ENCODE measurements at regions not wholly inside any gene's neighbourhood (a gene's known extent, or its start where the extent isn't known, plus 50 kb on each side); places are given as distances from the start of the nearest gene placed in this dataset.
"Not testable (repeated sequence)": the region's sequence is repeated elsewhere in the genome, so short reads cannot be mapped to it uniquely, and the experiment has no call there.

GRCh38 chr2:64797881-64798575 lies 144.3 kb upstream of the SERTAD2 start:
- ATAC-seq, result no peak
- no peak for DNase-seq
- intact Hi-C loops (cut with DNase I), result no loop called here

DNA sequence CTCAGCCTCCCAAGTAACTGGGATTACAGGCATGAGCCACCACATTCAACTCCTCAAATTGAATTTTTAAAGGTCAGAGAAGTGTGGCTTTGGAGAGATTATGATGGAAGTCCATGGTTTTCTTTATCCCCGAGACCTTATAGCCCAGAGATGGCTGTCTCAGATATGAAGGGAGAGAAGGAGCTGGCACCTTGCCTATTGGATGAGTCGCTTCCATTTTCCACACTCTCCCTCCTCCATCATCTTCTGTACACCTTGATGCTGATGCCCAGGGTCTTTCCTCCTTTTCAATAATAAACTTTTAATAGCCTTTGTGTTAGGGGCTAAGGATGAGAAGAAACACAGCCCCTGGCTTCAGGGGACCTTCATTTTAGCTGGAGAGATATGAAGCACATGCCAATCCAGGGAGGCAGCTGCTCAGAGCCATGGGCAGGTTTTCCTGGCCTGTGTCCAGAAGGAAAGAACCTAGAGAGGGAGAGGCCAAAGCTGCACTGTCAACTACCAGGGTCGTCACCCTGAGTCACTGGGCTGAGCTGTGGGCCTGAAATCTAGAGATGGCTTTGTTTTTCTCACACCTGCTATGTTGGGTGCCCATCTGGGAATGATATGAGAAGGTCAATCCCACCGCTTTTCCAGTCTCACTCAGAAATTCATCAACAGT lies 146.0 kb upstream of the SERTAD2 start:
- no peaks in the 10 kb centered on the region for H3K27me3 ChIP-seq (ENCODE audit: control insufficient read depth, insufficient read depth)
- H3K27ac ChIP-seq (ENCODE audit: low read length), result no peak overlapping the region
- no peak for ATAC-seq
- WGBS, result 96% methylated on average over 4 of the region's 4 CpGs
- intact Hi-C loops (cut with DNase I), result no loop called here
- DNase-seq, result no peak
- H3K9me3 ChIP-seq (ENCODE audit: control insufficient read depth, low read length), result no peaks in the 10 kb centered on the region
- no peaks in the 10 kb centered on the region for H3K4me1 ChIP-seq (ENCODE audit: control insufficient read depth, insufficient read depth, low read length)
- H3K4me3 ChIP-seq (ENCODE audit: low read length), result no peak overlapping the region

More at GRCh38 chr2:64797881-64798575, 144.3 kb upstream of the SERTAD2 start:
- H3K27ac ChIP-seq (ENCODE audit: low read length), result no peak overlapping the region
- 63% methylated on average over 4 of the region's 4 CpGs for WGBS
- H3K27me3 ChIP-seq (ENCODE audit: control insufficient read depth, insufficient read depth), result no peaks in the 10 kb centered on the region
- H3K4me3 ChIP-seq (ENCODE audit: low read length), result no peak overlapping the region
- H3K9me3 ChIP-seq (ENCODE audit: control insufficient read depth, low read length), result no peaks in the 10 kb centered on the region
- H3K4me1 ChIP-seq (ENCODE audit: control insufficient read depth, insufficient read depth, low read length), result no peaks in the 10 kb centered on the region

DNA sequence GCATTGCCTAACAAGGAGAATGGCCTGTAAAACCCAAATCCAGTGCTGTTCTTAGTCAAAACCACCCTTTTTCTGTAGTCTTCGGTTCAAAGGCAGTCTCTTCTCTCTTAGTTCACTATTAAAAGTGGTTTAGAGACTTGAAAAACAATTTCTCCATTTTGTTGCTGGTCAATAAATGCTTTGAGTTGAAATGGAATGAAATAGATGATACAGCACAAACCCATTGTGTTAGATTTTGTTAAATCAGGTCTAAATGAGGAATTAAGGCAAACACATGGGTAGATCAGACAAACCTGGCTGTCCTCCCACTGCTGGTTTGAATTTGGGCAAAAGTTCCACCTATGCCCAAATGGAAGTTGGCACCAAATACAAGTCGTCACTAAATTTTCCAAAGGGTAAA lies 150.1 kb upstream of the SERTAD2 start:
- ATAC-seq, result no peak
- 94% methylated on average over 2 of the region's 2 CpGs for WGBS

DNA sequence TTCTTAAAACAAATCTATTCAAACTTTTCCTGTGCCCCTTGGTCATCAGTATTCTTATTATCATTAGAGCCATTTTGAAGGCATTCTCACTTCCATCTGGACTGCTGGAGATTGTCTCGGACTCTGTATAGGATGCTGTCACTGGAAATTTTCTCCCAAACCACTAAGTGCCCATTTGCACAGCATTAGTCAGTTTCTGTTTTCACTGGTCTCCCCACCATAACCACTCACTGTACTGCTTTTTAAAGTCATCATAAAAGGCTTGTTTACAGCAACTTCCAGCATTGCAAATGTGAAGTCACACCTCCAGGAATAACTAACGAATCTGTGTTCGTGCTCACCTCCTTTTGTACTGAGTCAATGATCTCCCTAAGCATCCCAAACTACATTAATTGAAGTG lies 150.9 kb upstream of the SERTAD2 start:
- H3K27me3 ChIP-seq (ENCODE audit: control insufficient read depth, insufficient read depth), result no peaks in the 10 kb centered on the region
- no peak overlapping the region for H3K4me3 ChIP-seq (ENCODE audit: low read length)
- ATAC-seq (no peak), DNase-seq (no peak)
- H3K4me1 ChIP-seq (ENCODE audit: control insufficient read depth, insufficient read depth, low read length), result no peaks in the 10 kb centered on the region
- H3K27ac ChIP-seq (ENCODE audit: low read length), result no peak overlapping the region
- WGBS, result 89% methylated on average over 3 of the region's 3 CpGs
- H3K9me3 ChIP-seq (ENCODE audit: control insufficient read depth, low read length), result no peaks in the 10 kb centered on the region
- intact Hi-C loops (cut with DNase I), result no loop called here

More for the DNA sequence above, 150.1 kb upstream of the SERTAD2 start:
- Histone ChIP-seq H3K4me1 (ENCODE audit: control insufficient read depth, insufficient read depth, low read length) (no peaks in the 10 kb centered on the region), H3K27ac (ENCODE audit: low read length) (no peak overlapping the region), H3K27me3 (ENCODE audit: control insufficient read depth, insufficient read depth) (no peaks in the 10 kb centered on the region), H3K9me3 (ENCODE audit: control insufficient read depth, low read length) (no peaks in the 10 kb centered on the region), H3K4me3 (ENCODE audit: low read length) (no peak overlapping the region)
- intact Hi-C loops (cut with DNase I), result no loop called here
- DNase-seq, result no peak

GRCh38 chr2:64807417-64807816 lies 153.7 kb upstream of the SERTAD2 start:
- Histone ChIP-seq H3K27ac (ENCODE audit: low read length) (no peak overlapping the region), H3K27me3 (ENCODE audit: control insufficient read depth, insufficient read depth) (no peaks in the 10 kb centered on the region), H3K9me3 (ENCODE audit: control insufficient read depth, low read length) (no peaks in the 10 kb centered on the region), H3K4me3 (ENCODE audit: low read length) (no peak overlapping the region), H3K4me1 (ENCODE audit: control insufficient read depth, insufficient read depth, low read length) (no peaks in the 10 kb centered on the region)
- 61% methylated on average over 4 of the region's 4 CpGs for WGBS
- DNase-seq, result no peak
- intact Hi-C loops (cut with DNase I), result no loop called here
- peak in 1 of 2 donors; percentile 24 for ATAC-seq

GRCh38 chr2:64808092-64808491 lies 154.4 kb upstream of the SERTAD2 start:
- H3K9me3 ChIP-seq (ENCODE audit: control insufficient read depth, low read length), result no peaks in the 10 kb centered on the region
- no peaks in the 10 kb centered on the region for H3K4me1 ChIP-seq (ENCODE audit: control insufficient read depth, insufficient read depth, low read length)
- intact Hi-C loops (cut with DNase I), result no loop called here
- no peaks in the 10 kb centered on the region for H3K27me3 ChIP-seq (ENCODE audit: control insufficient read depth, insufficient read depth)
- no peak overlapping the region for H3K4me3 ChIP-seq (ENCODE audit: low read length)
- no peak overlapping the region for H3K27ac ChIP-seq (ENCODE audit: low read length)
- 89% methylated on average over 2 of the region's 2 CpGs for WGBS
- ATAC-seq (no peak), DNase-seq (no peak)

DNA sequence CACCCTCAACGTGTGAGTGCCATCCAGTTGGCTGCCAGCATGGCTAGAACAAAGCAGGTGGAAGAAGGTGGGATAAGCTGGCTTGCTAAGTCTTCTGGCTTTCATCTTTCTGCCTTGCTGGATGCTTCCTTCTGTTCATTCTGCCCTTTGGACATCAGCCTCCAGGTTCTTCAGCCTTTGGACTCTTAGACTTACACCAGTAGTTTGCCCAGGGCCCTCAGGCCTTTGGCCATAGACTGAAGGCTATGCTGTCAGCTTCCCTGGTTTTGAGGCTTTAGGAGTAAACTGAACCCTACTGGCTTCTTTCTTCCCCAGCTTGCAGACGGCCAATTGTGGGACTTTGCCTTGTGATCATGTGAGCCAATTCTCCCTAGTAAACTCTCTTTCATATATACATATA lies 155.0 kb upstream of the SERTAD2 start:
- DNase-seq (no peak), ATAC-seq (no peak)
- no peaks in the 10 kb centered on the region for H3K27me3 ChIP-seq (ENCODE audit: control insufficient read depth, insufficient read depth)
- H3K4me3 ChIP-seq (ENCODE audit: low read length), result no peak overlapping the region
- no peaks in the 10 kb centered on the region for H3K4me1 ChIP-seq (ENCODE audit: control insufficient read depth, insufficient read depth, low read length)
- H3K9me3 ChIP-seq (ENCODE audit: control insufficient read depth, low read length), result no peaks in the 10 kb centered on the region
- no peak overlapping the region for H3K27ac ChIP-seq (ENCODE audit: low read length)
- WGBS, result 62% methylated on average over 2 of the region's 2 CpGs
- intact Hi-C loops (cut with DNase I), result no loop called here

GRCh38 chr2:64809216-64809615 lies 155.5 kb upstream of the SERTAD2 start:
- H3K27me3 ChIP-seq (ENCODE audit: control insufficient read depth, insufficient read depth), result no peaks in the 10 kb centered on the region
- intact Hi-C loops (cut with DNase I), result no loop called here
- no peak for DNase-seq
- H3K9me3 ChIP-seq (ENCODE audit: control insufficient read depth, low read length), result no peaks in the 10 kb centered on the region
- H3K4me3 ChIP-seq (ENCODE audit: low read length), result no peak overlapping the region
- ATAC-seq, result no peak
- no peaks in the 10 kb centered on the region for H3K4me1 ChIP-seq (ENCODE audit: control insufficient read depth, insufficient read depth, low read length)
- 88% methylated on average over 1 of the region's 1 CpG for WGBS
- H3K27ac ChIP-seq (ENCODE audit: low read length), result no peak overlapping the region

GRCh38 chr2:64812285-64812684 lies 158.6 kb upstream of the SERTAD2 start:
- peak; percentile 45 to 92 for ATAC-seq
- no peaks in the 10 kb centered on the region for H3K9me3 ChIP-seq (ENCODE audit: control insufficient read depth, low read length)
- intact Hi-C loops (cut with DNase I), result no loop called here
- no peaks in the 10 kb centered on the region for H3K27me3 ChIP-seq (ENCODE audit: control insufficient read depth, insufficient read depth)
- no peak overlapping the region for H3K4me3 ChIP-seq (ENCODE audit: low read length)
- no peak overlapping the region for H3K27ac ChIP-seq (ENCODE audit: low read length)
- 54% methylated on average over 4 of the region's 4 CpGs for WGBS
- no peak for DNase-seq
- no peaks in the 10 kb centered on the region for H3K4me1 ChIP-seq (ENCODE audit: control insufficient read depth, insufficient read depth, low read length)

GRCh38 chr2:64814007-64814406 lies 160.3 kb upstream of the SERTAD2 start:
- no peaks in the 10 kb centered on the region for H3K27me3 ChIP-seq (ENCODE audit: control insufficient read depth, insufficient read depth)
- intact Hi-C loops (cut with DNase I), result no loop called here
- H3K4me1 ChIP-seq (ENCODE audit: control insufficient read depth, insufficient read depth, low read length), result no peaks in the 10 kb centered on the region
- no peaks in the 10 kb centered on the region for H3K9me3 ChIP-seq (ENCODE audit: control insufficient read depth, low read length)
- WGBS, result 91% methylated on average over 5 of the region's 5 CpGs
- ATAC-seq (no peak), DNase-seq (no peak)
- H3K4me3 ChIP-seq (ENCODE audit: low read length), result no peak overlapping the region
- no peak overlapping the region for H3K27ac ChIP-seq (ENCODE audit: low read length)

- H3K9me3 ChIP-seq (ENCODE audit: control insufficient read depth, low read length); H3K27ac ChIP-seq (ENCODE audit: low read length); intact Hi-C loops (cut with DNase I); H3K27me3 ChIP-seq (ENCODE audit: control insufficient read depth, insufficient read depth); H3K4me3 ChIP-seq (ENCODE audit: low read length); H3K4me1 ChIP-seq (ENCODE audit: control insufficient read depth, insufficient read depth, low read length); DNase-seq; ATAC-seq: not testable (repeated sequence)
- WGBS, result 94% methylated on average over 8 of the region's 8 CpGs
Observed at GRCh38 chr2:64816526-64816925, 162.8 kb upstream of the SERTAD2 start.

All from right cardiac atrium (tissue), 5 donors.